GM18907 (cell line): ENCODE measurements at regions not wholly inside any gene's neighbourhood (a gene's known extent, or its start where the extent isn't known, plus 50 kb on each side); places are given as distances from the start of the nearest gene placed in this dataset.
"Not testable (repeated sequence)": the region's sequence is repeated elsewhere in the genome, so short reads cannot be mapped to it uniquely, and the experiment has no call there.

Experiments used
- ATAC-seq: cut with Tn5 transposase; IDR thresholded peaks from one replicate; pipeline ENCODE4 v1.9.1; 2021; ENCODE audit warnings: mild to moderate bottlenecking, moderate library complexity; ENCODE audit not compliant: unreplicated experiment

DNA sequence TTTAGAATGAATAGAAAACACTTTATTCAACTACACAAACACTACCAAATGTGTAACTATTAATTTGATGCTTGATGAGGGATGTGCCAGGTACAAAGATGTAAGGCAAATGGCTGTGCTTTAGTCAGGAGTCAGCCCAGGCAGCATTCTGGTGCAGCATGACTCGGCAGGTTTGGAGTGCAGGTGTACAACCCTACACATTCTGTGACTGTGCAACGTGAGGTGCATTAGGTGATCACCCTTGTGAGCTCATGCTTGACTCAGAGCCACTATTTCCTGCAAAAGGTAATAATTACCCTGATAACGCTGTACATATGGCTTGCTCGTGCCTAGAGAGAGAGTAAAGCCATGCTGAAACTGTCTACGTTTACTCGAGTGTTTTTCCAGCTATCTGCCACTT is 288.7 kb upstream of the DSEL start:
- no peak for ATAC-seq

DNA sequence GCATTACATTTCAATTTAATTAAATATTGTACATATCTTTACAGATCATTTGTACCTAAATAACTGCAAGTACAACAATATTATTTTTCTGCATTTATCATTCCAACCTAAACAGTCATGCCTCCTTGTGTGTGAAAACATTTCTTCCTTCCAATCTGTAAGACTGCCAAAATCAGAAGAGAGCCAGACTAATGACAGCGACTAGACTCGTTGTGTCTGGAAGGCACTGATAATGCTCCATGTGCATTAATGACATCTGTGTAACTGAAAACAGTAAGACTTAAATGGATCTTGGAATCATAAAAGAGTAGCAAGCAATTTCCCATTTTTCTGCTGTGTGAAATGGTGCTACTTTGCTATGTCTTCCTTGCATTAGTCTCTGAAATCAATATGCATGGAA is 278.0 kb upstream of the DSEL start:
- no peak for ATAC-seq

GRCh38 chr18:67790527-67790926 is 274.0 kb upstream of the DSEL start:
- ATAC-seq = no peak

- no peak for ATAC-seq
These were observed 272.6 kb upstream of the DSEL start for GRCh38 chr18:67789165-67789545.

- ATAC-seq = no peak
These were observed 272.0 kb upstream of the DSEL start for GRCh38 chr18:67788310-67789164.

GRCh38 chr18:67783196-67783946 is 266.9 kb upstream of the DSEL start:
- ATAC-seq = no peak

- no peak for ATAC-seq
These were observed 261.5 kb upstream of the DSEL start for GRCh38 chr18:67778016-67778415.

DNA sequence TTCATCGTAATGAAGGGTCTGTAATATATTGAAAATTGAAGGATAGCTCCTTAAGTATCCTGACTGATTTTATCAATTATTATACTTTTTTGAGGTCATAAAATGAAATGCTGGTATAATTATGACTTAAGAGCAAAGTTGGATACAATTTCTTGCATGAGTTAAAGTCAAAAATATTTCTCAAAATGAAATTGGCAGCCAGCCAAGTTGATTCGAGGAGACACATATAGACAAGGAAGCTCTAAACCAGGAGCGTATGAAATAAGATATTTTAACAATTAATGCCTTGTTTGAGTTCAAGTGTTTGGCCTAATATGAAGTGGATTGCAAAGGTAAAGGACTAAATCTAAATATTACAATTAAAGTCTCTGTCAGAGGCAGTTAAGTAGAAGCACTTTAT is 260.4 kb upstream of the DSEL start:
- no peak for ATAC-seq

DNA sequence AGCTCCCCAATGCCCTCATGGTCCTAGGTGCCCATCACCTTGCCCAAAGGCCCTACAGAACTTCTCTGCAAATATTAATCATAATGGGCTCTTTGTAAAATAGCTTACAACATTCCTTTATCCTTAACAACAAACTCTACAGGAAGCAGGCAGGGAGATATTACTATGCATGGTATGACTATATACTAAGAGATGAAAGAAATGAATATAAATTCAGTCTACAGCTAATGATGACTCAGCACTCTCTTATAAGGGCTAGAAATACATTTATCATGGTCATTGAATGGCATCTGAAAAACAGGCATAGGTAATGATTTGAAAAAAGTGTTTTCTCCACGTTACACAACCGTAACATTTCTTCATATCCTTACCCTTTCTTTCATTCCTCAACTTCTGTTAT is 254.8 kb upstream of the DSEL start:
- ATAC-seq = no peak

GRCh38 chr18:67770520-67770919 is 254.0 kb upstream of the DSEL start:
- no peak for ATAC-seq

GRCh38 chr18:67766930-67767329 is 250.4 kb upstream of the DSEL start:
- peak; percentile 74 for ATAC-seq

- not testable (repeated sequence) for ATAC-seq
These were observed 235.7 kb upstream of the DSEL start for GRCh38 chr18:67752211-67752610.

- no peak for ATAC-seq
These were observed 226.4 kb upstream of the DSEL start for GRCh38 chr18:67742954-67743353.

- no peak for ATAC-seq
These were observed 226.0 kb upstream of the DSEL start for GRCh38 chr18:67742525-67742924.

DNA sequence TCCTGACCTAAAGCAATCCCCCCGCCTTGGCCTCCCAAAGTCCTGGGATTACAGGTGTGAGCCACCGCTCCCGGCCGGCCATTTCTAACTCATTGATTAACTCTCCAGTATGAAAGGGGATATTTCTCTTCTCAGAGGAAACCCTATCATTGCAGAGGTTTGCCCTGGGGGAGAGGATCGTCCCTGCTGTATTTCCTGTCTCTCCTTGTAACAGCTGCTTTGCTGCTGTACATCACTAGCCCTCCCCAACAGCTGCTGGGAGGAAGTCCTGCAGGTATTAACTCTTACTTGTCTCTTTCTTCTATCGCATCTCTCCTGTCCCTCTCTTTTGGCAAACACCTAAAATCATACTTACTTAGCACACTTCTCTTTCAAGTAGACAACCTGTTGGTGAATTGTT is 219.0 kb upstream of the DSEL start:
- no peak for ATAC-seq

GRCh38 chr18:67733088-67733487 is 216.6 kb upstream of the DSEL start:
- no peak for ATAC-seq

DNA sequence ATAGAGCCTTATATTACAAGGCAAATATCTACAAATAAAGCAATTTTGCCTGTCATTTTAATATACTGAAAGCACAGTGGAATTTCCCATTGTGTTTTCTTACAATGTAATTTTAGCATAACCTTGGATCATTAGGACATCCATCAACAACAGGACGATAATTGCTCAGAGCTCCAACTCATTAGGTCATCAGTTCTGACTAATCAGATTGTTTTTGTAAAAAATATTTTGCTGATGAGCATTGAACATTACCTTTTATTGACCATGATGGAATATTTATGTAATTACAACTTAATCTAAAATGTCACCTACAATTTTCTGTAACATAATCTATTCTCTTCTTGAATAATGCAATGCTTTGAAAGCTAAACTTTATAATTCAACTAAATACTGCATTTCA is 215.3 kb upstream of the DSEL start:
- ATAC-seq = no peak

GRCh38 chr18:67730886-67731285 is 214.4 kb upstream of the DSEL start:
- ATAC-seq = no peak

DNA sequence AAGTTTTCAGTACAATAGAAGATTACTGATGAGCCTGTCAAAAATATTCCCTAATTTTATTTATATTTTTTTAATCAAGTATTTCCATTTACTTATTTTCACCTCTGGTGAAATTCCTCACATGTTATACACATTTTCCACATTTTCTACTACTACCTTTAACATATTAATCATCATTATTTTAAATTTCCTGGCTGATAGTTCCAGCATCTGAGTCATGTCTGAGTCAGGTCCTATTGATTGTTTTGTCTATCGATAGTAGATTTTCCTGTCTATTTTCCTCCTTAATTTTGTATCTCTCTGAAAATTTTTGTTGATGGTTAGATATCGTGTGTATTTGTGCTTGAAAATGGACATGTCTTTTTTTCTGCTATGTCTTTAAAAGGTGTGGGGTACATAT is 211.8 kb upstream of the DSEL start:
- no peak for ATAC-seq

DNA sequence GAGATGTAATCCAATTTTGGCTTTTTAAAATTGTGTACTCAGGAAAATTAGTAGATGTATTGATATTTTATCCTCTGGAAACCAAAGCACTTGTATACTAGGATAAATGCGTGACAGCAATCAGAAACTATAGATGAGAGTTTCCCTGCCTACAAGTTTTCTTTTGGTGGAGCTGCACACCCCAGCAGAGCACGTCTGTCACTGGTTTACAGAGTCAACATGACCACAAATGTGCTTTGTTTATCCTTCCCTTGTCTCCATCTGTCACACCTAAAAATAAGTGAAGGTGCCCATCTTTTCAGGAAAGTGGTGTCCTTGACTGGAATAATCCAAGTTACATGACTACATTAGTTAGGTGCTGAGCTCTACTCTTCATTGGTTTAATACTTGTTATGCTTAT is 210.4 kb upstream of the DSEL start:
- ATAC-seq = no peak

- no peak for ATAC-seq
These were observed 201.3 kb upstream of the DSEL start for GRCh38 chr18:67717800-67718199.

DNA sequence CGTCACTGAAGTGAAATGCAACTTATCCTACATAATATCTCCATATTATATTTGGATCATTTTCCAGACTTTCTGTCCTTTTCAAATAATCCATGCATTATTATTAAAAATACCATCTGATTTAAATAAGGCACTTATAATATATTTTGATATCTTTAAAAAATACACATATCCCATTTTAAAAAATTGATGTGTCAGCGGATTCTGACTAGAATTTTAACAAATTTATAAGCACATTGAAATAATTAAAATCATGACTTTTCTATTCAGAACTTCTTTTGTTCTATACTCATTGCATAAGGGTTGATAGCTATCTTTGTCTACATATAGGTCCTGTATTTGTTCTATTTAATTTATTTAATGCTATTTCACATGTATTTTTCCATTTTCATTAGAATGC is 199.0 kb upstream of the DSEL start:
- ATAC-seq = no peak
